CD4-positive, alpha-beta T cell treated with Interleukin-21 for 1 hour (primary cell): ENCODE measurements at regions not wholly inside any gene's neighbourhood (a gene's known extent, or its start where the extent isn't known, plus 50 kb on each side); places are given as distances from the start of the nearest gene placed in this dataset.

Experiments
- DNase-seq: peaks from one replicate; pipeline ENCODE4 v3.0.0-alpha.2; 2020

- DNase-seq: no peak
These were observed 356.4 kb downstream of the ANKRD7 start for GRCh38 chr7:118580743-118581382.

GRCh38 chr7:118583641-118584040 is 359.1 kb downstream of the ANKRD7 start:
- no peak for DNase-seq

- DNase-seq: no peak
These were observed 361.7 kb downstream of the ANKRD7 start for GRCh38 chr7:118586248-118586647.

- DNase-seq: no peak
These were observed 365.6 kb downstream of the ANKRD7 start for GRCh38 chr7:118590107-118590506.

GRCh38 chr7:118602090-118602489 is 377.6 kb downstream of the ANKRD7 start:
- DNase-seq: no peak

GRCh38 chr7:118606602-118607001 is 382.1 kb downstream of the ANKRD7 start:
- DNase-seq: no peak

- DNase-seq: no peak
These were observed 384.7 kb downstream of the ANKRD7 start for GRCh38 chr7:118609207-118609606.

GRCh38 chr7:118615681-118616080 is 391.2 kb downstream of the ANKRD7 start:
- DNase-seq: no peak

GRCh38 chr7:118621810-118622360 is 397.4 kb downstream of the ANKRD7 start:
- DNase-seq: no peak

GRCh38 chr7:118626739-118627138 is 402.2 kb downstream of the ANKRD7 start:
- DNase-seq: no peak

- DNase-seq: no peak
These were observed 403.0 kb downstream of the ANKRD7 start for GRCh38 chr7:118627467-118627866.

GRCh38 chr7:118629898-118630438 is 405.5 kb downstream of the ANKRD7 start:
- no peak for DNase-seq

- no peak for DNase-seq
These were observed 417.9 kb downstream of the ANKRD7 start for GRCh38 chr7:118642396-118642795.

GRCh38 chr7:118644346-118644745 is 419.8 kb downstream of the ANKRD7 start:
- no peak for DNase-seq

GRCh38 chr7:118648002-118648401 is 423.5 kb downstream of the ANKRD7 start:
- no peak for DNase-seq

- no peak for DNase-seq
These were observed 433.0 kb downstream of the ANKRD7 start for GRCh38 chr7:118657391-118658005.

- no peak for DNase-seq
These were observed 437.8 kb downstream of the ANKRD7 start for GRCh38 chr7:118662266-118662665.

GRCh38 chr7:118664498-118664897 is 440.0 kb downstream of the ANKRD7 start:
- no peak for DNase-seq

GRCh38 chr7:118671149-118671548 is 446.6 kb downstream of the ANKRD7 start:
- no peak for DNase-seq

GRCh38 chr7:118684796-118685195 is 460.3 kb downstream of the ANKRD7 start:
- DNase-seq: no peak

GRCh38 chr7:118689403-118689802 is 464.9 kb downstream of the ANKRD7 start:
- DNase-seq: no peak

- DNase-seq: no peak
These were observed 472.4 kb downstream of the ANKRD7 start for GRCh38 chr7:118696879-118697278.

- no peak for DNase-seq
These were observed 474.7 kb downstream of the ANKRD7 start for GRCh38 chr7:118699222-118699621.

GRCh38 chr7:118708741-118709140 is 484.2 kb downstream of the ANKRD7 start:
- no peak for DNase-seq
